CD14-positive monocyte (primary cell): ENCODE measurements at regions not wholly inside any gene's neighbourhood (a gene's known extent, or its start where the extent isn't known, plus 50 kb on each side); places are given as distances from the start of the nearest gene placed in this dataset.
A peak's percentile ranks its signal among the peaks of the same experiment; 100 is the strongest.
"Not testable (repeated sequence)": the region's sequence is repeated elsewhere in the genome, so short reads cannot be mapped to it uniquely, and the experiment has no call there.

ENCODE experiments used
- DNase-seq, 3 donors: peaks; one replicate each; pipeline ENCODE4 v3.0.0-alpha.2; 2011 to 2022
- H2AFZ ChIP-seq: 2 replicates; pipeline ENCODE4 v1.6.0; 2012; ENCODE audit warnings: mild to moderate bottlenecking, low read depth, low read length, inconsistent platforms; ENCODE audit not compliant: insufficient read depth, poor library complexity, severe bottlenecking
- H3K27ac ChIP-seq, 2 donors: 1 replicate in 1 of 2; 2 replicates in 1 of 2; pipeline ENCODE4 v1.5.1; 2012 to 2013; ENCODE audit warnings: low read length in 2 of 2, control low read depth in 1 of 2, inconsistent platforms in 1 of 2, low read depth in 1 of 2, mild to moderate bottlenecking in 1 of 2
- H3K27me3 ChIP-seq, 2 donors: one replicate each; pipeline versions ENCODE4 v1.6.0 to v1.6.1; 2011 to 2013; ENCODE audit warnings: low read length in 2 of 2; ENCODE audit not compliant: control insufficient read depth in 2 of 2, insufficient read depth in 2 of 2
- H3K36me3 ChIP-seq, 2 donors: replicated peaks in 1 of 2; 1 replicate in 1 of 2; 2 replicates in 1 of 2; pipeline versions ENCODE4 v1.5.1 to v1.6.1; 2012 to 2013; ENCODE audit warnings: low read length in 2 of 2, control low read depth in 1 of 2, inconsistent platforms in 1 of 2, mild to moderate bottlenecking in 1 of 2; ENCODE audit not compliant: insufficient read depth in 2 of 2, control insufficient read depth in 1 of 2
- H3K4me1 ChIP-seq, 2 donors: 1 replicate in 1 of 2; 2 replicates in 1 of 2; pipeline versions ENCODE4 v1.5.1 to v1.6.1; 2012 to 2013; ENCODE audit warnings: low read length in 2 of 2, control low read depth in 1 of 2, inconsistent platforms in 1 of 2, mild to moderate bottlenecking in 1 of 2, moderate library complexity in 1 of 2; ENCODE audit not compliant: insufficient read depth in 2 of 2, control insufficient read depth in 1 of 2
- H3K4me2 ChIP-seq: replicated peaks from 2 replicates; pipeline ENCODE3; 2012; ENCODE audit warnings: low read length, moderate library complexity, mild to moderate bottlenecking; ENCODE audit not compliant: poor library complexity, severe bottlenecking; ENCODE audit errors: extremely low read depth
- H3K4me3 ChIP-seq, 3 experiments: fragments of 200-600 bp in 1 of 3; sonication (generic) in 1 of 3; replicated peaks in 1 of 3; 1 replicate in 2 of 3; 2 replicates in 1 of 3; pipeline ENCODE4 v1.5.1; 2011 to 2013; ENCODE audit warnings: low read length in 3 of 3, mild to moderate bottlenecking in 3 of 3, control low read depth in 2 of 3, low read depth in 2 of 3, inconsistent platforms in 1 of 3, moderate library complexity in 1 of 3
- H3K79me2 ChIP-seq: 2 replicates; pipeline ENCODE4 v1.6.0; 2012; ENCODE audit warnings: mild to moderate bottlenecking, control low read depth, inconsistent platforms, low read length, moderate library complexity; ENCODE audit not compliant: insufficient read depth
- H3K9ac ChIP-seq: 2 replicates; pipeline ENCODE4 v1.6.0; 2017; ENCODE audit warnings: low read length, mild to moderate bottlenecking; ENCODE audit not compliant: insufficient read depth, poor library complexity, severe bottlenecking
- H3K9me3 ChIP-seq, 2 donors: replicated peaks in 1 of 2; 1 replicate in 1 of 2; 2 replicates in 1 of 2; pipeline versions ENCODE4 v1.5.1 to v1.6.1; 2012 to 2013; ENCODE audit warnings: low read length in 2 of 2, control low read depth in 1 of 2; ENCODE audit not compliant: control insufficient read depth in 1 of 2, insufficient read depth in 1 of 2
- H4K20me1 ChIP-seq: 2 replicates; pipeline ENCODE4 v1.6.0; 2012; ENCODE audit warnings: mild to moderate bottlenecking, low read length, control low read depth, moderate library complexity; ENCODE audit not compliant: insufficient read depth
- H3K27ac Mint-ChIP-seq, 7 donors: one replicate each; pipeline ENCODE4 v1.8.0; 2020; ENCODE audit warnings: mild to moderate bottlenecking in 7 of 7, mixed read lengths in 7 of 7, moderate library complexity in 6 of 7, inconsistent platforms in 2 of 7
- H3K27me3 Mint-ChIP-seq, 3 donors: one replicate each; pipeline ENCODE4 v1.8.0; 2021 to 2022; ENCODE audit warnings: low read depth in 3 of 3, mild to moderate bottlenecking in 3 of 3, mixed read lengths in 3 of 3, moderate library complexity in 3 of 3, inconsistent platforms in 1 of 3
- H3K36me3 Mint-ChIP-seq, 2 donors: one replicate each; pipeline ENCODE4 v1.8.0; 2020; ENCODE audit warnings: mixed read lengths in 2 of 2, inconsistent platforms in 1 of 2, mild to moderate bottlenecking in 1 of 2
- H3K4me1 Mint-ChIP-seq: one replicate; pipeline ENCODE4 v1.8.0; 2020; ENCODE audit warnings: mild to moderate bottlenecking, mixed read lengths
- H3K4me3 Mint-ChIP-seq, 2 donors: one replicate each; pipeline ENCODE4 v1.8.0; 2020; ENCODE audit warnings: mild to moderate bottlenecking in 2 of 2, mixed read lengths in 2 of 2, moderate library complexity in 1 of 2
- H3K9me3 Mint-ChIP-seq, 7 donors: one replicate each; pipeline ENCODE4 v1.8.0; 2020 to 2022; ENCODE audit warnings: mixed read lengths in 7 of 7, mild to moderate bottlenecking in 6 of 7, moderate library complexity in 6 of 7, inconsistent platforms in 2 of 7
- WGBS: methylation state at CpG from one replicate; pipeline ENCODE4 v1.1.5; 2013; ENCODE audit warnings: missing lambda C conversion rate; ENCODE audit not compliant: insufficient coverage; 5-methylcytosine and 5-hydroxymethylcytosine counted together
- intact Hi-C, 2 donors: fragments of 100-400 bp; cut with micrococcal nuclease; formaldehyde crosslinking; loops; one replicate each; pipeline versions ENCODE4 v1.15.0 to v1.15.1; 2023

DNA sequence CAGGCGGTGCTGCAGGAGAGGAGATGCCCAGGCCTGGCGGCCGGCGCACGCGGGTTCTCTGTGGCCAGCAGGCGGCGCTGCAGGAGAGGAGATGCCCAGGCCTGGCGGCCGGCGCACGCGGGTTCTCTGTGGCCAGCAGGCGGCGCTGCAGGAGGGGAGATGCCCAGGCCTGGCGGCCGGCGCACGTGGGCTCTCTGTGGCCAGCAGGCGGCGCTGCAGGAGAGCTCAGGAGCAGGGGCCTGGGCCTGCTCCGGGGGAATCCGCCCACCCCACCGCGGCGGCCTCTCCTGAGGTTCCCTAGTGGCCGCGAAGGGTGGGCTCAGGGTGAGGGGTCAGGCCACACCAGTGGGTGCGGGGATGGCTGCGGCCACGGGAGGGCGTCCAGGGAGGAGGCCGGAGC is 75.9 kb downstream of the OR4F16 start:
- intact Hi-C loops, H4K20me1 ChIP-seq, H3K79me2 ChIP-seq, H3K27ac Mint-ChIP-seq, H3K9me3 Mint-ChIP-seq, H3K27ac ChIP-seq, H3K9ac ChIP-seq, H3K36me3 ChIP-seq, H3K4me2 ChIP-seq, H3K4me3 Mint-ChIP-seq, H3K36me3 Mint-ChIP-seq, DNase-seq, H3K4me1 ChIP-seq, H3K27me3 ChIP-seq, H2AFZ ChIP-seq, H3K27me3 Mint-ChIP-seq, H3K4me1 Mint-ChIP-seq, H3K9me3 ChIP-seq, H3K4me3 ChIP-seq: not testable (repeated sequence)
- WGBS = no CpG with 5 or more reads among the region's 33 CpGs

DNA sequence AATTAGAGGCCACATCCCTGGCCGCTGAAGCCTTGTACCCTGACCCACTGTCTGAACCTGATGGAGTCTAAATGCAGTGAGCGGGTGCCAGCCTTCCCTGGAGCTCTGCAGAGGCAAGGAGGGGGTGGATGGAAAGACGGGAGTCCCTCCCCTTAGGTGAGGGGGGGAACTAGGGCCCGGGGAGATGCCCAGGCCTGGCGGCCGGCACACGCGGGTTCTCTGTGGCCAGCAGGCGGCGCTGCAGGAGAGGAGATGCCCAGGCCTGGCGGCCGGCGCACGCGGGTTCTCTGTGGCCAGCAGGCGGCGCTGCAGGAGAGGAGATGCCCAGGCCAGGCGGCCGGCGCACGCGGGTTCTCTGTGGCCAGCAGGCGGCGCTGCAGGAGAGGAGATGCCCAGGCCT is 77.3 kb downstream of the OR4F16 start:
- H3K36me3 Mint-ChIP-seq = not testable (repeated sequence)

DNA sequence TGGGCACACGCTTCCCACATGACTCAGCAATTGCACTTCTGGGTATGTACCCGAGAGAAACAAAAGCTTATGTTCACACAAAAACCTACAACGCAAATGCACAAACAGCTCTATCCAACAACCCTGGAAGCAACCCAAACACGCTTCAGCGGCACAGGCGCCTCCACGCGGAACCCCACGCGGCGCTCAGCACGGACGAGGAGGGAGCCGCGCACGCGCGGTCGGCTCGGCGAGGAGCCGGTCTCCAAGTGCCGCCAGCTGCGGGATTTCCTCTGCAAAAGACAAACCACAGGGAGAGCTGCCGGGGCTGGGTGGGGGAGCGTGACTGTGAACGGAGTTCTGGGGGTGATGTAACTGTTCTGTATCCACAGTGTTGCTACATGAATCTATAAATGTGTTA is 81.2 kb downstream of the OR4F16 start:
- H3K4me1 Mint-ChIP-seq, H3K4me3 ChIP-seq, H3K27ac ChIP-seq, intact Hi-C loops, H3K9me3 Mint-ChIP-seq, H4K20me1 ChIP-seq, H2AFZ ChIP-seq, H3K4me2 ChIP-seq, H3K79me2 ChIP-seq, H3K27me3 Mint-ChIP-seq, H3K9me3 ChIP-seq, H3K36me3 ChIP-seq, H3K36me3 Mint-ChIP-seq, H3K4me1 ChIP-seq, H3K27me3 ChIP-seq, H3K27ac Mint-ChIP-seq, DNase-seq, H3K9ac ChIP-seq: not testable (repeated sequence)
- WGBS = no CpG with 5 or more reads among the region's 27 CpGs
- peak overlapping the region; percentile 63 to 75 for H3K4me3 Mint-ChIP-seq

More for the DNA sequence above, 77.3 kb downstream of the OR4F16 start:
- H3K4me3 ChIP-seq, H3K36me3 ChIP-seq, H3K27me3 ChIP-seq, H3K4me3 Mint-ChIP-seq, H3K27me3 Mint-ChIP-seq, H3K4me1 ChIP-seq, DNase-seq, H3K9me3 ChIP-seq, H3K27ac ChIP-seq, H3K4me1 Mint-ChIP-seq, H3K27ac Mint-ChIP-seq, H3K9me3 Mint-ChIP-seq, H4K20me1 ChIP-seq, intact Hi-C loops, H3K4me2 ChIP-seq, H3K79me2 ChIP-seq, H2AFZ ChIP-seq, H3K9ac ChIP-seq: not testable (repeated sequence)
- WGBS = no CpG with 5 or more reads among the region's 24 CpGs

DNA sequence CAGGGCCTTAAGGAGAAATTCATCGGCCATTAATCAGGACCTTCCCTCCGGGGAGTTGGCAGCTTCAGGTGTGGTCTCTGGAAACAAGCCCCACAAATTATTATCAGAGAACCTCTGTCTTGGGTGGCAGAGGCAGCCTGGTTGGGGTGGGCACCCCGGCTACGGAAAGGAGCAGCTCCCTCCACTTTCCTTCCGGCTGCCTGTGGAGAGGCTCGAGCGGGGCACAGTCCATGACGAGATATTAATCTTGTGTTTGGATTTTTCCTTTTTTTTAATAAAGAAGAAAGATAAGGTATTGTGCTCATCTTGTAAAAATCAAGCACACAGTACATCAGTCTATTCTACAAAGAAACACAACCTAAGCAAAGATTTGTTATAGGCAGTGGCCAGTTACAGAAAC is 98.2 kb downstream of the OR4F16 start:
- H2AFZ ChIP-seq, DNase-seq, H3K79me2 ChIP-seq, H3K27ac Mint-ChIP-seq, intact Hi-C loops, H3K27me3 ChIP-seq, H3K9ac ChIP-seq, H3K4me3 ChIP-seq, H3K36me3 Mint-ChIP-seq, H3K4me2 ChIP-seq, H3K4me1 ChIP-seq, H4K20me1 ChIP-seq, H3K36me3 ChIP-seq, H3K27ac ChIP-seq, H3K27me3 Mint-ChIP-seq, H3K4me1 Mint-ChIP-seq, H3K4me3 Mint-ChIP-seq, H3K9me3 ChIP-seq, H3K9me3 Mint-ChIP-seq: not testable (repeated sequence)
- no CpG with 5 or more reads among the region's 8 CpGs for WGBS
